ENCODE measurements at regions not wholly inside any gene's neighbourhood (a gene's known extent, or its start where the extent isn't known, plus 50 kb on each side); places are given as distances from the start of the nearest gene placed in this dataset.

DNA sequence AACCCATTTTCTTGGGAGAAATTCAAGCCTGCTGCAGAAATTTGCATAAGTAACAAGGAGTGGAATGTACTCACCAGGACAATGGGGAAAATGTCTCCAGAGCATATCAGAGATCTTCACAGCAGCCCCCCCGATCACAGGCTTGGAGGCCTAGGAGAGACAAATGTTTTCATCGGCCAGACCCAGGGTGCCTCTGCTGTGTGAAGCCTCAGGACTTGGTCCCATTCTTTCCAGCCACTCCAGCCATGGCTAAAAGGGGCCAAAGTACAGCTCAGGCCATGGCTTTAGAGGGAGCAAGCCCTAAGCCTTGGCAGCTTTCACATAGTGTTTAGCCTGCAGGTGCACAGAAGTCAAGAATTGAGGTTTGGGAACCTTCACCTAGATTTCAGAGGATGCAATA lies 1463.0 kb downstream of the HACE1 start:
- TF ChIP-seq POLR2AphosphoS5 (IDR thresholded peaks at IDR 0.05), result no peak
- TF ChIP-seq, protein P1, sequence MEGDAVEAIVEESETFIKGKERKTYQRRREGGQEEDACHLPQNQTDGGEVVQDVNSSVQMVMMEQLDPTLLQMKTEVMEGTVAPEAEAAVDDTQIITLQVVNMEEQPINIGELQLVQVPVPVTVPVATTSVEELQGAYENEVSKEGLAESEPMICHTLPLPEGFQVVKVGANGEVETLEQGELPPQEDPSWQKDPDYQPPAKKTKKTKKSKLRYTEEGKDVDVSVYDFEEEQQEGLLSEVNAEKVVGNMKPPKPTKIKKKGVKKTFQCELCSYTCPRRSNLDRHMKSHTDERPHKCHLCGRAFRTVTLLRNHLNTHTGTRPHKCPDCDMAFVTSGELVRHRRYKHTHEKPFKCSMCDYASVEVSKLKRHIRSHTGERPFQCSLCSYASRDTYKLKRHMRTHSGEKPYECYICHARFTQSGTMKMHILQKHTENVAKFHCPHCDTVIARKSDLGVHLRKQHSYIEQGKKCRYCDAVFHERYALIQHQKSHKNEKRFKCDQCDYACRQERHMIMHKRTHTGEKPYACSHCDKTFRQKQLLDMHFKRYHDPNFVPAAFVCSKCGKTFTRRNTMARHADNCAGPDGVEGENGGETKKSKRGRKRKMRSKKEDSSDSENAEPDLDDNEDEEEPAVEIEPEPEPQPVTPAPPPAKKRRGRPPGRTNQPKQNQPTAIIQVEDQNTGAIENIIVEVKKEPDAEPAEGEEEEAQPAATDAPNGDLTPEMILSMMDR (IDR thresholded peaks at IDR 0.05), result no peak

All from esophagus muscularis mucosa (tissue), 3 donors.